GM23338 (cell line): ENCODE measurements at regions not wholly inside any gene's neighbourhood (a gene's known extent, or its start where the extent isn't known, plus 50 kb on each side); places are given as distances from the start of the nearest gene placed in this dataset.

ENCODE experiments used
- ATAC-seq: fragments of 200-7000 bp; cut with Tn5 transposase; 3 replicates; pipeline ENCODE4 v1.9.1; 2020
- DNase-seq: peaks from one replicate; pipeline ENCODE4 v3.0.0-alpha.2; 2015; ENCODE audit warnings: low spot score
- H2AFZ ChIP-seq: fragments of 200-600 bp; sonication (generic); 2 replicates; pipeline ENCODE4 v1.8.0; 2016; ENCODE audit warnings: antibody characterized with exemption, mild to moderate bottlenecking, moderate library complexity
- H3F3A ChIP-seq: fragments of 200-600 bp; sonication (generic); replicated peaks from 2 replicates; pipeline ENCODE4 v1.8.0; 2017; ENCODE audit warnings: antibody characterized with exemption, mixed run types, low read depth
- H3K27ac ChIP-seq: fragments of 200-600 bp; sonication (generic); 2 replicates; pipeline ENCODE4 v1.6.1; 2016; ENCODE audit warnings: low read depth
- H3K27me3 ChIP-seq: fragments of 200-600 bp; sonication (generic); 2 replicates; pipeline ENCODE4 v1.8.0; 2016; ENCODE audit warnings: mild to moderate bottlenecking, mixed run types, moderate library complexity; ENCODE audit not compliant: insufficient read depth
- H3K36me3 ChIP-seq: fragments of 200-600 bp; sonication (generic); 2 replicates; pipeline ENCODE4 v1.8.0; 2016; ENCODE audit warnings: mild to moderate bottlenecking; ENCODE audit not compliant: insufficient read depth
- H3K4me1 ChIP-seq: fragments of 200-600 bp; sonication (generic); 2 replicates; pipeline ENCODE4 v1.8.0; 2016; ENCODE audit warnings: mild to moderate bottlenecking, moderate library complexity; ENCODE audit not compliant: insufficient read depth
- H3K4me2 ChIP-seq: fragments of 200-600 bp; sonication (generic); 2 replicates; pipeline ENCODE4 v1.7.1; 2017; ENCODE audit warnings: mixed run types
- H3K4me3 ChIP-seq: fragments of 200-600 bp; sonication (generic); 2 replicates; pipeline ENCODE4 v1.6.1; 2016; ENCODE audit warnings: mixed run types
- H3K79me2 ChIP-seq: fragments of 200-600 bp; sonication (generic); replicated peaks from 2 replicates; pipeline ENCODE4 v1.8.0; 2017; ENCODE audit warnings: mild to moderate bottlenecking; ENCODE audit not compliant: insufficient read depth
- H3K9me2 ChIP-seq: fragments of 200-600 bp; sonication (generic); 2 replicates; pipeline ENCODE4 v1.8.0; 2017; ENCODE audit not compliant: insufficient read depth
- H4K20me1 ChIP-seq: fragments of 200-600 bp; sonication (generic); replicated peaks from 2 replicates; pipeline ENCODE4 v1.8.0; 2017; ENCODE audit warnings: mild to moderate bottlenecking; ENCODE audit not compliant: insufficient read depth
- H3K27ac Mint-ChIP-seq: 2 replicates; pipeline ENCODE4 v1.8.0; 2020; ENCODE audit warnings: inconsistent platforms, mild to moderate bottlenecking, moderate library complexity, mixed read lengths
- H3K27me3 Mint-ChIP-seq: 3 replicates; pipeline ENCODE4 v1.8.0; 2022; ENCODE audit warnings: low read depth, mild to moderate bottlenecking, moderate library complexity, mixed read lengths, inconsistent platforms; ENCODE audit not compliant: insufficient read depth, poor library complexity
- H3K36me3 Mint-ChIP-seq: 3 replicates; pipeline ENCODE4 v1.8.0; 2021; ENCODE audit warnings: low read depth, mild to moderate bottlenecking, inconsistent platforms, moderate library complexity, mixed read lengths
- H3K4me1 Mint-ChIP-seq: 3 replicates; pipeline ENCODE4 v1.8.0; 2020; ENCODE audit warnings: mild to moderate bottlenecking, inconsistent platforms, mixed read lengths
- H3K4me3 Mint-ChIP-seq: 3 replicates; pipeline ENCODE4 v1.8.0; 2021; ENCODE audit warnings: moderate library complexity, mild to moderate bottlenecking, inconsistent platforms, mixed read lengths
- H3K9me3 Mint-ChIP-seq: 3 replicates; pipeline ENCODE4 v1.8.0; 2020; ENCODE audit warnings: moderate library complexity, mild to moderate bottlenecking, inconsistent platforms, mixed read lengths
- CREB1 ChIP-seq: fragments of 250-450 bp; sonication (Bioruptor Pico); IDR thresholded peaks from 2 replicates; pipeline ENCODE4 v1.5.0; 2020; ENCODE audit warnings: low read depth, mild to moderate bottlenecking, moderate library complexity
- ETS1 ChIP-seq: IDR thresholded peaks from 2 replicates; pipeline ENCODE4 v1.6.1; 2016; ENCODE audit warnings: antibody characterized with exemption
- EZH2 ChIP-seq: fragments of 200-600 bp; sonication (generic); IDR thresholded peaks from one replicate; pipeline ENCODE4 v1.8.0; 2017; ENCODE audit warnings: antibody characterized with exemption, mild to moderate bottlenecking, low read depth; ENCODE audit not compliant: unreplicated experiment
- EZH2phosphoT487 ChIP-seq: fragments of 200-600 bp; sonication (generic); IDR thresholded peaks from one replicate; pipeline ENCODE4 v1.8.1; 2018; ENCODE audit warnings: antibody characterized with exemption; ENCODE audit not compliant: unreplicated experiment
- JUNB ChIP-seq: IDR thresholded peaks from one replicate; pipeline ENCODE4 v1.6.1; 2016; ENCODE audit warnings: antibody characterized with exemption; ENCODE audit not compliant: unreplicated experiment
- NANOG ChIP-seq: IDR thresholded peaks from 2 replicates; pipeline ENCODE4 v1.6.1; 2016; ENCODE audit warnings: antibody characterized with exemption, borderline replicate concordance
- POLR2AphosphoS5 ChIP-seq: IDR thresholded peaks from 2 replicates; pipeline ENCODE4 v1.6.1; 2016; ENCODE audit warnings: antibody characterized with exemption, low read depth
- STAT1 ChIP-seq: IDR thresholded peaks from one replicate; pipeline ENCODE4 v1.6.1; 2016; ENCODE audit warnings: antibody characterized with exemption; ENCODE audit not compliant: unreplicated experiment
- ZNF114 ChIP-seq: fragments of 250-450 bp; sonication (Bioruptor Pico); IDR thresholded peaks from 2 replicates; pipeline ENCODE4 v1.5.0; 2020; ENCODE audit warnings: mild to moderate bottlenecking, moderate library complexity
- ZNF331 ChIP-seq: fragments of 250-450 bp; sonication (Bioruptor Pico); IDR thresholded peaks from 2 replicates; pipeline ENCODE4 v1.5.0; 2020; ENCODE audit warnings: low read depth, mild to moderate bottlenecking, moderate library complexity
- ZNF462 ChIP-seq: fragments of 250-450 bp; sonication (Bioruptor Pico); IDR thresholded peaks from 2 replicates; pipeline ENCODE4 v1.5.0; 2020; ENCODE audit warnings: mild to moderate bottlenecking, moderate library complexity
- TF ChIP-seq, protein P1 (sequence below): IDR thresholded peaks from one replicate; pipeline ENCODE4 v1.6.1; 2018; ENCODE audit warnings: antibody characterized with exemption; ENCODE audit not compliant: unreplicated experiment
- TF ChIP-seq, protein P2 (sequence below), 2 experiments: fragments of 200-600 bp in 1 of 2; sonication (generic) in 1 of 2; conservative IDR thresholded peaks; 2 replicates each; pipeline versions ENCODE4 v1.5.1 to v1.6.1; 2016 to 2017; ENCODE audit warnings: antibody characterized with exemption in 2 of 2, low read depth in 2 of 2, mild to moderate bottlenecking in 2 of 2, moderate library complexity in 1 of 2

- Mint-ChIP-seq H3K36me3 (no peaks in the 10 kb centered on the region; the same call in 2 of the 3 replicates), H3K27me3 (peaks cover 11% of the 10 kb centered on the region)
- peaks cover 17% of the 10 kb centered on the region for H3K27me3 ChIP-seq
Observed at GRCh38 chr5:159777049-159777660, 139.1 kb upstream of the ADRA1B start.

More at GRCh38 chr5:159777049-159777660, 139.1 kb upstream of the ADRA1B start:
- Histone ChIP-seq H4K20me1 (no peaks in the 10 kb centered on the region), H3K4me2 (no peak overlapping the region), H3K4me1 (peaks cover 15% of the 10 kb centered on the region), H3K27ac (no peak overlapping the region), H3K9me2 (peaks cover 8% of the 10 kb centered on the region; the same call in 1 of the 2 replicates), H3F3A (peaks cover 9% of the 10 kb centered on the region), H3K36me3 (no peaks in the 10 kb centered on the region), H2AFZ (no peak overlapping the region), H3K4me3 (no peak overlapping the region), H3K79me2 (no peaks in the 10 kb centered on the region)
- TF ChIP-seq, protein P1, sequence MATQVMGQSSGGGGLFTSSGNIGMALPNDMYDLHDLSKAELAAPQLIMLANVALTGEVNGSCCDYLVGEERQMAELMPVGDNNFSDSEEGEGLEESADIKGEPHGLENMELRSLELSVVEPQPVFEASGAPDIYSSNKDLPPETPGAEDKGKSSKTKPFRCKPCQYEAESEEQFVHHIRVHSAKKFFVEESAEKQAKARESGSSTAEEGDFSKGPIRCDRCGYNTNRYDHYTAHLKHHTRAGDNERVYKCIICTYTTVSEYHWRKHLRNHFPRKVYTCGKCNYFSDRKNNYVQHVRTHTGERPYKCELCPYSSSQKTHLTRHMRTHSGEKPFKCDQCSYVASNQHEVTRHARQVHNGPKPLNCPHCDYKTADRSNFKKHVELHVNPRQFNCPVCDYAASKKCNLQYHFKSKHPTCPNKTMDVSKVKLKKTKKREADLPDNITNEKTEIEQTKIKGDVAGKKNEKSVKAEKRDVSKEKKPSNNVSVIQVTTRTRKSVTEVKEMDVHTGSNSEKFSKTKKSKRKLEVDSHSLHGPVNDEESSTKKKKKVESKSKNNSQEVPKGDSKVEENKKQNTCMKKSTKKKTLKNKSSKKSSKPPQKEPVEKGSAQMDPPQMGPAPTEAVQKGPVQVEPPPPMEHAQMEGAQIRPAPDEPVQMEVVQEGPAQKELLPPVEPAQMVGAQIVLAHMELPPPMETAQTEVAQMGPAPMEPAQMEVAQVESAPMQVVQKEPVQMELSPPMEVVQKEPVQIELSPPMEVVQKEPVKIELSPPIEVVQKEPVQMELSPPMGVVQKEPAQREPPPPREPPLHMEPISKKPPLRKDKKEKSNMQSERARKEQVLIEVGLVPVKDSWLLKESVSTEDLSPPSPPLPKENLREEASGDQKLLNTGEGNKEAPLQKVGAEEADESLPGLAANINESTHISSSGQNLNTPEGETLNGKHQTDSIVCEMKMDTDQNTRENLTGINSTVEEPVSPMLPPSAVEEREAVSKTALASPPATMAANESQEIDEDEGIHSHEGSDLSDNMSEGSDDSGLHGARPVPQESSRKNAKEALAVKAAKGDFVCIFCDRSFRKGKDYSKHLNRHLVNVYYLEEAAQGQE, result no peak
- no peak for TF ChIP-seq NANOG
- TF ChIP-seq CREB1 (CRISPR knock-in tag), result no peak
- no peak for TF ChIP-seq STAT1
- no peak for TF ChIP-seq ZNF462 (CRISPR knock-in tag)
- no peak for TF ChIP-seq ZNF331 (CRISPR knock-in tag)
- TF ChIP-seq EZH2, result no peak
- TF ChIP-seq, protein P2, sequence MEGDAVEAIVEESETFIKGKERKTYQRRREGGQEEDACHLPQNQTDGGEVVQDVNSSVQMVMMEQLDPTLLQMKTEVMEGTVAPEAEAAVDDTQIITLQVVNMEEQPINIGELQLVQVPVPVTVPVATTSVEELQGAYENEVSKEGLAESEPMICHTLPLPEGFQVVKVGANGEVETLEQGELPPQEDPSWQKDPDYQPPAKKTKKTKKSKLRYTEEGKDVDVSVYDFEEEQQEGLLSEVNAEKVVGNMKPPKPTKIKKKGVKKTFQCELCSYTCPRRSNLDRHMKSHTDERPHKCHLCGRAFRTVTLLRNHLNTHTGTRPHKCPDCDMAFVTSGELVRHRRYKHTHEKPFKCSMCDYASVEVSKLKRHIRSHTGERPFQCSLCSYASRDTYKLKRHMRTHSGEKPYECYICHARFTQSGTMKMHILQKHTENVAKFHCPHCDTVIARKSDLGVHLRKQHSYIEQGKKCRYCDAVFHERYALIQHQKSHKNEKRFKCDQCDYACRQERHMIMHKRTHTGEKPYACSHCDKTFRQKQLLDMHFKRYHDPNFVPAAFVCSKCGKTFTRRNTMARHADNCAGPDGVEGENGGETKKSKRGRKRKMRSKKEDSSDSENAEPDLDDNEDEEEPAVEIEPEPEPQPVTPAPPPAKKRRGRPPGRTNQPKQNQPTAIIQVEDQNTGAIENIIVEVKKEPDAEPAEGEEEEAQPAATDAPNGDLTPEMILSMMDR (conservative IDR thresholded peaks at IDR 0.05; ENCODE audit: low read depth in 2 of 2), result no peak
- no peak for TF ChIP-seq ETS1
- TF ChIP-seq POLR2AphosphoS5, result no peak
- TF ChIP-seq JUNB, result no peak
- TF ChIP-seq EZH2phosphoT487, result no peak
- no peak for TF ChIP-seq ZNF114 (CRISPR knock-in tag)
- peaks cover 20% of the 10 kb centered on the region for H3K4me1 Mint-ChIP-seq
- no peaks in the 10 kb centered on the region for H3K9me3 Mint-ChIP-seq
- no peak for ATAC-seq
- no peak for DNase-seq
- no peak overlapping the region for H3K27ac Mint-ChIP-seq
- no peak overlapping the region for H3K4me3 Mint-ChIP-seq
